SKM-1 treated with dmso at 0.1 percent for 144 hours (cell line): ENCODE measurements at regions not wholly inside any gene's neighbourhood (a gene's known extent, or its start where the extent isn't known, plus 50 kb on each side); places are given as distances from the start of the nearest gene placed in this dataset.

ENCODE experiments used
- DNase-seq: peaks from one replicate; lab custom pipeline; 2025; ENCODE audit not compliant: unreplicated experiment; lab: John Stamatoyannopoulos, UW

GRCh38 chr3:70120357-70120966 lies 120.9 kb downstream of the SAMMSON start:
- DNase-seq = peak; percentile 40

GRCh38 chr3:70127192-70127591 lies 127.7 kb downstream of the SAMMSON start:
- no peak for DNase-seq

GRCh38 chr3:70137366-70137765 lies 137.8 kb downstream of the SAMMSON start:
- no peak for DNase-seq

GRCh38 chr3:70138606-70139005 lies 139.1 kb downstream of the SAMMSON start:
- no peak for DNase-seq
